Stimulated activated CD4-positive, alpha-beta T cell treated with anti-CD3 and anti-CD28 coated beads, Interleukin-1b, Interleukin-23, amount 100 ng/mL, for 4 hours (primary cell): ENCODE measurements at regions not wholly inside any gene's neighbourhood (a gene's known extent, or its start where the extent isn't known, plus 50 kb on each side); places are given as distances from the start of the nearest gene placed in this dataset.

Source experiments
- DNase-seq, 2 donors: peaks; one replicate each; pipeline ENCODE4 v3.0.0-alpha.2; 2020; ENCODE audit warnings: low read depth in 2 of 2

- DNase-seq: no peak
Measured at GRCh38 chr12:125878483-125878882, 813.2 kb downstream of the AACS start.

- no peak for DNase-seq
Measured at GRCh38 chr12:125882141-125882540, 816.9 kb downstream of the AACS start.

- DNase-seq: no peak
Measured at GRCh38 chr12:125888921-125889320, 823.7 kb downstream of the AACS start.

- no peak for DNase-seq
Measured at GRCh38 chr12:125889742-125890141, 824.5 kb downstream of the AACS start.

GRCh38 chr12:125890366-125890905, 825.2 kb downstream of the AACS start:
- no peak for DNase-seq

- DNase-seq: no peak
Measured at GRCh38 chr12:125890971-125891370, 825.7 kb downstream of the AACS start.

- no peak for DNase-seq
Measured at GRCh38 chr12:125892276-125892675, 827.0 kb downstream of the AACS start.

- no peak for DNase-seq
Measured at GRCh38 chr12:125902991-125903390, 837.8 kb downstream of the AACS start.

- no peak for DNase-seq
Measured at GRCh38 chr12:125907351-125907750, 842.1 kb downstream of the AACS start.

- no peak for DNase-seq
Measured at GRCh38 chr12:125919856-125920470, 854.7 kb downstream of the AACS start.

GRCh38 chr12:125922330-125922729, 857.1 kb downstream of the AACS start:
- DNase-seq: no peak

GRCh38 chr12:125936502-125936901, 871.3 kb downstream of the AACS start:
- no peak for DNase-seq

- DNase-seq: no peak
Measured at GRCh38 chr12:125944446-125944845, 879.2 kb downstream of the AACS start.

GRCh38 chr12:125949471-125949870, 884.2 kb downstream of the AACS start:
- DNase-seq: no peak

- DNase-seq: no peak
Measured at GRCh38 chr12:125954362-125954761, 889.1 kb downstream of the AACS start.

- no peak for DNase-seq
Measured at GRCh38 chr12:125956186-125956585, 891.0 kb downstream of the AACS start.

- DNase-seq: no peak
Measured at GRCh38 chr12:125966641-125967040, 901.4 kb downstream of the AACS start.

- DNase-seq: no peak
Measured at GRCh38 chr12:125968413-125968812, 903.2 kb downstream of the AACS start.

GRCh38 chr12:125971981-125972380, 906.7 kb downstream of the AACS start:
- no peak for DNase-seq

GRCh38 chr12:125978286-125978685, 913.1 kb downstream of the AACS start:
- DNase-seq: no peak

GRCh38 chr12:125981610-125982253, 916.5 kb downstream of the AACS start:
- DNase-seq: no peak

- no peak for DNase-seq
Measured at GRCh38 chr12:125983094-125983783, 918.0 kb downstream of the AACS start.
